HG02623 (cell line): ENCODE measurements at regions not wholly inside any gene's neighbourhood (a gene's known extent, or its start where the extent isn't known, plus 50 kb on each side); places are given as distances from the start of the nearest gene placed in this dataset.
A peak's percentile ranks its signal among the peaks of the same experiment; 100 is the strongest.

Experiments used
- ATAC-seq: cut with Tn5 transposase; IDR thresholded peaks from one replicate; pipeline ENCODE4 v1.9.1; 2021; ENCODE audit warnings: moderate library complexity; ENCODE audit not compliant: unreplicated experiment

GRCh38 chr3:83513051-83513450 is 1445.7 kb upstream of the CADM2 start:
- ATAC-seq: no peak

- no peak for ATAC-seq
Observed at GRCh38 chr3:83513677-83514076, 1445.1 kb upstream of the CADM2 start.

GRCh38 chr3:83514130-83514914 is 1444.5 kb upstream of the CADM2 start:
- ATAC-seq: no peak

GRCh38 chr3:83515123-83515522 is 1443.7 kb upstream of the CADM2 start:
- ATAC-seq: no peak

GRCh38 chr3:83523470-83524073 is 1435.2 kb upstream of the CADM2 start:
- ATAC-seq: peak; percentile 89

GRCh38 chr3:83524901-83525300 is 1433.9 kb upstream of the CADM2 start:
- ATAC-seq: no peak

- ATAC-seq: no peak
Observed at GRCh38 chr3:83559082-83559481, 1399.7 kb upstream of the CADM2 start.

GRCh38 chr3:83567935-83568334 is 1390.9 kb upstream of the CADM2 start:
- no peak for ATAC-seq

DNA sequence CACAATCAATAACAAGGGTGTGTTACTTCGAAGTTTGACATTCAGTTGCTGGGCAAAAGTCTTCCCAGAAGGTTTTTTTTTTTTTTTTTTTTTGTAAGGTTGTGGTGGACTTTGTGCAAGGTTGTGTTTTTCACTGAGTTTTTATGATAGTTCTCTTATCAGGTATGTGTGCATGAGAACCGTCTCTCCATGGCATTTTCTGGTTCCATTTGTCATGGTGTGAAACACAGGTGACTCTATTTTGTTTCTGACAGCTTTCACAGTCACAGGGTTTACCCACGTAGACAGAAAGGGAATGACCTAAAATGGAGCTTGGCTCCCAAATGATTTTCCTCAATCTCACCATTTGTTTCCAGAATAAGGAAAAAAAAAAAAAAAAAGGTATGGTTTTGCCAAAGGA is 1377.2 kb upstream of the CADM2 start:
- no peak for ATAC-seq

GRCh38 chr3:83601704-83602103 is 1357.1 kb upstream of the CADM2 start:
- no peak for ATAC-seq

GRCh38 chr3:83622526-83622925 is 1336.3 kb upstream of the CADM2 start:
- ATAC-seq: no peak

- ATAC-seq: no peak
Observed at GRCh38 chr3:83625261-83625660, 1333.5 kb upstream of the CADM2 start.

DNA sequence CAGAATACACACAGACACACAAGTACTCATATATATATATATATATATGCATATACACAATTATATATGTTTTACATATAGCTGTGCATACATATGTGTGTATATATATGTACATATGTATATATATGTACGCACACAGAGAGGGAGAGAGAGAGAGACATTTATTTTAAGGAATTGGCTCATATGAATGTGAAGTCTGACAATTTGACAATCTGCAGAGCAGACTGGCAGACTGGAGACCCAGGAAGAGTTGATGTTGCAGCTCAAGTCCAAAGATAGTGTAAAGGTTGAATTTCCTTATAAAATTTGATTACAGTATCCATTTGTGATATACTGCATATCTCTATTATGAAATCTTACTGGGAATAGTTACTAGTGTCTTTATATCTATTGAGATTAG is 1330.3 kb upstream of the CADM2 start:
- no peak for ATAC-seq

- no peak for ATAC-seq
Observed at GRCh38 chr3:83632526-83632925, 1326.3 kb upstream of the CADM2 start.

GRCh38 chr3:83633758-83634157 is 1325.0 kb upstream of the CADM2 start:
- ATAC-seq: no peak

- ATAC-seq: no peak
Observed at GRCh38 chr3:83649692-83650091, 1309.1 kb upstream of the CADM2 start.

DNA sequence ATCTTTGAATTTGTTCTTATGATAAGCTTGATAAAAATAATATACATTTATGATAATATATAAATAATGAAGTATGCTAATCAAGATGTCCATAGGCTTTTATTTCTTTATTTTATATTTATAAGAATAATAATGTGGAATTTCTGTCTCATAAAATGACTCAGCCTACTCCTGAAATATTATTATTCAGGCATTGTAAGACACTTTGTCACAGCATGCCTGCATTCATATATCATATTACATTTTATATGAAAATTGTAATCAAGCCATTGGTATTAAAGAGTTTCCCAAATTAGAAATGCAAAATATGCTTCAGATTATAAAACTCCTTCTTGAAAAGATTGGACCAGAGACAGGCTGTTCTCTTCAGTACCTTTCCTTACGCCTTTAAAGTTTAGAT is 1303.7 kb upstream of the CADM2 start:
- no peak for ATAC-seq

GRCh38 chr3:83662381-83662960 is 1296.3 kb upstream of the CADM2 start:
- ATAC-seq: no peak

DNA sequence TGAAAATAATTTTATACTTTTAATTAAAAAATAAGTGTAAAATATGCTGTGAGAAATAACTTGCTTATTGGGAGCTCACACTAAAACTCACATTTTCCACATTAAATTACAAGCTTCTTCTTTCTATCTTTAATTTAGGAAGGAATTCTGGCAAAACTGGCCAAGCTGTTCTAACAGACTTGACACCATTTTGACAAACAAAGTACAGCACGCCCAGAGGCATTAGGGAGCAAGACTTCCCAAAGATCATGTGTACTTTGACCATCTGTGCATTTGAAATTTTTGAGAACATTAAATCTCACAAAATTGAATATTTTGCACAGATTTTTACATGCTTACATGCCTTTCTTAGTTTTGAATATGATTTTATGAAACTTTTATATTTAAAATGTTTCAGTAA is 1288.4 kb upstream of the CADM2 start:
- ATAC-seq: no peak

DNA sequence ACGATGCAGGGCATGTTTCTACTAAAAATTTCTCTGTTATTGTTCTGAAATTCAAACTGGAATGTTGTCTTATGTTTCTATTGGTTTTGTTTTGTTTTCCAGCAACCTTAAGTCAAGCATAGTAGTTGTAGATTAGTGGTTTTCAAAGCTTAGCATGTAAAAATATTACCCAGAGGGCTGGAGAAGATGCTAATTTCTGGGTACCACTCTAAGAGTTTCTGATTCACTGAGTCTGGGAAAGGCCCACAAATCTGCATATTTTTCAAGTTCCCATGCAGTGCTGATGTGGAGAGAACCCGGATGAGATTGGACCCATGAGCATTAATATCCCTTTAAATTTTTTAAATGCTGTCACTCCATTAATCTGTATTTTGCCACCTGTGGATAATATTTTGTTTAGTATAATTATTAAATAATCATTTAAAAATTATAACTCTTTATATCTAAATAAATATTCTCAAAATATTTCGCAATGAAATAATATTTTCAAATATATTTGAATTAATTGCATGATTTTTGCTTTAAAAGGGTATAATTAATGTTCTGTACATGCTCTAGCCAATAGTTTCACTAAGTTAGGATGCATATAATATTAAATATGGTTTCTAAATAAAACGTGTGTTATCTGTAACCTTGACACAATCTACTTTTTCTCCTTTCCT is 1274.7 kb upstream of the CADM2 start:
- no peak for ATAC-seq

DNA sequence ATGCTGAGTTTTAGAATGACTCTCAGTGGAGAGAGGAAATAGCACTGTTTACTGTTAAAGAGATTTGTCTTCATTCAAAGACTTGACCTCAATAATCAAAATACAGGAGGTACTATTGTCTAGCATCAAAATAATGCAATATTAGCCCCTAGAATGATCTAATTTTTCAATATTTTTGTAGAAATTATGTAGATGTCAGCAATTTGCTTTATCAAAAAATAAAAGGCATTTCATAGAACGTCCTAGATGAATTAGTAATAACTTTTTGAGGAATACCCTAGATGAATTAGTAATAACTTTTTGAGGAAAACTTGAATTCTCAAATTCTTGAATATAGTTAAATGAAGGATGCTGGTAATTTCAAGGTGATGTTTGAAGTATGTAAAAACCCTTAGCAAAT is 1252.1 kb upstream of the CADM2 start:
- ATAC-seq: no peak

- ATAC-seq: no peak
Observed at GRCh38 chr3:83715307-83715706, 1243.5 kb upstream of the CADM2 start.
